Activated CD8-positive, alpha-beta T cell treated with anti-CD3 and anti-CD28 coated beads for 36 hours (primary cell): ENCODE measurements at regions not wholly inside any gene's neighbourhood (a gene's known extent, or its start where the extent isn't known, plus 50 kb on each side); places are given as distances from the start of the nearest gene placed in this dataset.

Source experiments
- ATAC-seq: fragments of 200-7000 bp; cut with Tn5 transposase; one replicate; pipeline ENCODE4 v1.10.0; 2021; ENCODE audit warnings: mild to moderate bottlenecking, moderate library complexity
- CTCF ChIA-PET: fragments of 350-600 bp; sonication (Branson Sonifier 250); formaldehyde crosslinking; loops from one replicate; lab custom pipeline; 2021; ENCODE audit warnings: antibody characterized with exemption; lab: Charles Lee
- POLR2A ChIA-PET: fragments of 350-600 bp; sonication (Branson Sonifier 250); formaldehyde crosslinking; loops from one replicate; lab custom pipeline; 2021; ENCODE audit warnings: antibody characterized with exemption; lab: Charles Lee
- DNase-seq: peaks from one replicate; pipeline ENCODE4 v3.0.0-alpha.2; 2020
- H3K27ac Mint-ChIP-seq: one replicate; pipeline ENCODE4 v1.8.0; 2021; ENCODE audit warnings: mild to moderate bottlenecking, mixed read lengths
- H3K27me3 Mint-ChIP-seq: one replicate; pipeline ENCODE4 v1.8.0; 2021; ENCODE audit warnings: mixed read lengths
- H3K36me3 Mint-ChIP-seq: one replicate; pipeline ENCODE4 v1.8.0; 2021; ENCODE audit warnings: low read depth, mixed read lengths
- H3K4me1 Mint-ChIP-seq: one replicate; pipeline ENCODE4 v1.8.0; 2021; ENCODE audit warnings: low read depth, mixed read lengths
- H3K4me3 Mint-ChIP-seq: one replicate; pipeline ENCODE4 v1.8.0; 2021; ENCODE audit warnings: mild to moderate bottlenecking, moderate library complexity, mixed read lengths
- H3K9me3 Mint-ChIP-seq: one replicate; pipeline ENCODE4 v1.8.0; 2021; ENCODE audit warnings: mixed read lengths
- CTCF ChIP-seq: fragments of 200-600 bp; IDR thresholded peaks from one replicate; pipeline ENCODE4 v1.8.0; 2022; ENCODE audit warnings: antibody characterized with exemption, mild to moderate bottlenecking
- intact Hi-C: fragments of 100-400 bp; cut with micrococcal nuclease; formaldehyde crosslinking; loops from one replicate; pipeline ENCODE4 v1.10.0; 2022

GRCh38 chr13:90246005-90246404 is 1101.5 kb upstream of the MIR17HG start:
- Mint-ChIP-seq H3K27ac (no peak overlapping the region), H3K27me3 (no peaks in the 10 kb centered on the region), H3K4me3 (no peak overlapping the region), H3K4me1 (no peaks in the 10 kb centered on the region), H3K36me3 (no peaks in the 10 kb centered on the region), H3K9me3 (peaks cover 2% of the 10 kb centered on the region)
- ATAC-seq (no peak), DNase-seq (no peak)
- no peak for TF ChIP-seq CTCF
- CTCF ChIA-PET, result no interaction called here
- POLR2A ChIA-PET, result no interaction called here
- intact Hi-C loops, result no loop called here

GRCh38 chr13:90246687-90247345 is 1100.7 kb upstream of the MIR17HG start:
- Mint-ChIP-seq H3K36me3 (no peaks in the 10 kb centered on the region), H3K4me1 (no peaks in the 10 kb centered on the region), H3K27me3 (no peaks in the 10 kb centered on the region), H3K4me3 (no peak overlapping the region), H3K27ac (no peak overlapping the region), H3K9me3 (peaks cover 2% of the 10 kb centered on the region)
- intact Hi-C loops, result no loop called here
- ATAC-seq (no peak), DNase-seq (no peak)
- POLR2A ChIA-PET, result no interaction called here
- no peak for TF ChIP-seq CTCF
- CTCF ChIA-PET, result no interaction called here

GRCh38 chr13:90253806-90254205 is 1093.7 kb upstream of the MIR17HG start:
- Mint-ChIP-seq H3K4me3 (no peak overlapping the region), H3K27me3 (no peaks in the 10 kb centered on the region), H3K27ac (no peak overlapping the region), H3K9me3 (peaks cover 12% of the 10 kb centered on the region), H3K36me3 (no peaks in the 10 kb centered on the region), H3K4me1 (no peaks in the 10 kb centered on the region)
- POLR2A ChIA-PET, result no interaction called here
- intact Hi-C loops, result no loop called here
- no peak for TF ChIP-seq CTCF
- CTCF ChIA-PET, result no interaction called here
- ATAC-seq (no peak), DNase-seq (no peak)

- no peak overlapping the region for H3K4me3 Mint-ChIP-seq
- ChIA-PET POLR2A (no interaction called here), CTCF (no interaction called here)
Measured at GRCh38 chr13:90254437-90254836, 1093.0 kb upstream of the MIR17HG start.

GRCh38 chr13:90256746-90257145 is 1090.7 kb upstream of the MIR17HG start:
- Mint-ChIP-seq H3K27ac (no peak overlapping the region), H3K4me1 (no peaks in the 10 kb centered on the region), H3K9me3 (peaks cover 15% of the 10 kb centered on the region), H3K27me3 (no peaks in the 10 kb centered on the region), H3K36me3 (no peaks in the 10 kb centered on the region), H3K4me3 (no peak overlapping the region)
- intact Hi-C loops, result no loop called here
- ChIA-PET POLR2A (no interaction called here), CTCF (no interaction called here)
- no peak for TF ChIP-seq CTCF
- ATAC-seq (no peak), DNase-seq (no peak)

More at GRCh38 chr13:90254437-90254836, 1093.0 kb upstream of the MIR17HG start:
- ATAC-seq (no peak), DNase-seq (no peak)
- H3K9me3 Mint-ChIP-seq, result peaks cover 12% of the 10 kb centered on the region
- no peak overlapping the region for H3K27ac Mint-ChIP-seq
- no peaks in the 10 kb centered on the region for H3K36me3 Mint-ChIP-seq
- H3K4me1 Mint-ChIP-seq, result no peaks in the 10 kb centered on the region
- no peaks in the 10 kb centered on the region for H3K27me3 Mint-ChIP-seq
- TF ChIP-seq CTCF, result no peak
- intact Hi-C loops, result no loop called here
